ENCODE measurements at regions not wholly inside any gene's neighbourhood (a gene's known extent, or its start where the extent isn't known, plus 50 kb on each side); places are given as distances from the start of the nearest gene placed in this dataset.

DNA sequence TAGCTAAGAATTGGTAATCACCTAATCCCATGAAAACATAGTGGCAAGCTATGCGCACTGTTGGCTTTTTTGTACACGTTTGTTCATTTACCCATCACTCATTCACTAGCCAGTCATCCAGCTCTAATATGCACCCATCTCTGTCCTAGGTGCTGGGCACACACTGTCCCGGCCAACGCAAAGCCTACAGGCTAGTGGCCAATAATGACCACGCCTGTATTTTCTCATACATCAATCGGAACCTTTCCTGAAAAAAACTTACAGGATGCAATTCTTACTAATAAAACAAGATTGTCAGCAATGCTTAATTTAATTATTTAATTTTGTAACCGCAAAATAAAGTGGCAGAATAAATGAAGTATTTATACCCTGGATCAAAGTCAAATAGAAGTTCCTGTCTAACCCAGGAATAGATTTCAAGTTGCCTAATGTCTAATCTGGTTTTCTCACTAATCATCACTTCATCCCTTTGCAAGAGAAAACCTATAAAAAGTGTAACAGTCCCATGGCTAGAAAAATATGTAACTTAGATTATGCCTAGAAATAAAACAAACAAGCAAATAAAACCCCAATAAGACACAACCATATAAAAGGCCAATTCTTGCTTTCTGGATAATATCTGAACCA is 143.3 kb upstream of the BLID start:
- TF ChIP-seq, protein P1, sequence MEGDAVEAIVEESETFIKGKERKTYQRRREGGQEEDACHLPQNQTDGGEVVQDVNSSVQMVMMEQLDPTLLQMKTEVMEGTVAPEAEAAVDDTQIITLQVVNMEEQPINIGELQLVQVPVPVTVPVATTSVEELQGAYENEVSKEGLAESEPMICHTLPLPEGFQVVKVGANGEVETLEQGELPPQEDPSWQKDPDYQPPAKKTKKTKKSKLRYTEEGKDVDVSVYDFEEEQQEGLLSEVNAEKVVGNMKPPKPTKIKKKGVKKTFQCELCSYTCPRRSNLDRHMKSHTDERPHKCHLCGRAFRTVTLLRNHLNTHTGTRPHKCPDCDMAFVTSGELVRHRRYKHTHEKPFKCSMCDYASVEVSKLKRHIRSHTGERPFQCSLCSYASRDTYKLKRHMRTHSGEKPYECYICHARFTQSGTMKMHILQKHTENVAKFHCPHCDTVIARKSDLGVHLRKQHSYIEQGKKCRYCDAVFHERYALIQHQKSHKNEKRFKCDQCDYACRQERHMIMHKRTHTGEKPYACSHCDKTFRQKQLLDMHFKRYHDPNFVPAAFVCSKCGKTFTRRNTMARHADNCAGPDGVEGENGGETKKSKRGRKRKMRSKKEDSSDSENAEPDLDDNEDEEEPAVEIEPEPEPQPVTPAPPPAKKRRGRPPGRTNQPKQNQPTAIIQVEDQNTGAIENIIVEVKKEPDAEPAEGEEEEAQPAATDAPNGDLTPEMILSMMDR (IDR thresholded peaks at IDR 0.05; ENCODE audit: low read depth, low read length) = no peak
- TF ChIP-seq POLR2A (IDR thresholded peaks at IDR 0.05; ENCODE audit: extremely low read depth, insufficient read length) = no peak
